HAP-1 (cell line): ENCODE measurements at regions not wholly inside any gene's neighbourhood (a gene's known extent, or its start where the extent isn't known, plus 50 kb on each side); places are given as distances from the start of the nearest gene placed in this dataset.

Source experiments
- DNase-seq, 2 experiments: peaks; one replicate each; pipeline ENCODE4 v3.0.0-alpha.2; 2016 to 2020; ENCODE audit warnings: low spot score in 2 of 2
- H3K27me3 ChIP-seq: fragments of 250-450 bp; sonication (Bioruptor Pico); 2 replicates; pipeline ENCODE4 v1.5.1; 2020; ENCODE audit warnings: low read depth, mild to moderate bottlenecking, moderate library complexity
- H3K36me3 ChIP-seq: fragments of 250-450 bp; sonication (Bioruptor Pico); replicated peaks from 2 replicates; pipeline ENCODE4 v1.5.1; 2020; ENCODE audit warnings: mild to moderate bottlenecking
- H3K4me1 ChIP-seq: fragments of 250-450 bp; sonication (Bioruptor Pico); 2 replicates; pipeline ENCODE4 v1.5.1; 2020; ENCODE audit warnings: mild to moderate bottlenecking
- H3K4me3 ChIP-seq: fragments of 250-450 bp; sonication (Bioruptor Pico); 2 replicates; pipeline ENCODE4 v1.5.1; 2020; ENCODE audit warnings: mild to moderate bottlenecking, moderate library complexity
- H3K9me3 ChIP-seq: fragments of 250-450 bp; sonication (Bioruptor Pico); 2 replicates; pipeline ENCODE4 v1.5.1; 2020; ENCODE audit warnings: mild to moderate bottlenecking, moderate library complexity
- in situ Hi-C: fragments of 300-500 bp; cut with MboI; formaldehyde crosslinking; loops from 3 replicates; pipeline ENCODE4 v1.14.3; 2020; ENCODE audit warnings: low sequenced_read_pairs, inconsistent platforms, mixed read lengths

DNA sequence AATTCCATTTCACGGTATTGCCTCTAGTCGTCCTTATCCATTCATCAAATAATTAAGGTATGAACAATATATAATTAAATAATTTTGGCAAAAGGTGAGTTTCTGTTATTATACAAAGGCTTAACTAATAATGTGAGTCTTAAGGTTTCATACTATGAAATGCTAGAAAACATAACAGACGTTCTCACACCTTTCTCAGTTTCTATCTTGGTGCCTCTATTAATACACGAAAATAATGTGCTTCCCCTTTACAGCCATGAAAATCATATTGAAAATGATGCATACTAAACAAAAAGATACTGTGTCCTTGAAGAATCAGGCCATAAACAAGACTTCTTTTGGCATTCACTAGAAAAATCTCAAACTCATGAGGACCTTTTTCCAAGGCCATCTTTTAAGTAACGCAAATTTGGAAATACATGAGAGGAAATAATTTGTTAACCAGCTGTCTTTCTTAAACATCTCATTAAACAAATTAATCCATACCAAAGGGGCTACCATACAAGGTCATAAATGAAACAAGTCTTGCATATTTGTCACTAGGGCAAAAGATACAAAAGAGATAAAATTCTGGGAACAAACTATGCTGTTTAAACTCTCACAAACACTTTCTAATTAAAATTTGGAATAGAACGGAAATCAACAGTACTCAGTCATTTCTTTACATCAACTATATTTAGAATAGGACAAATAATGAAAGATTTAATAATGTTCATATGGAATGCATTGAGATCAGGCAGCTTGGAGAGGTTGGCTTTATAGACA, 53.9 kb upstream of the CAV2 start:
- in situ Hi-C loops = no loop called here
- no peak for DNase-seq
- no peaks in the 10 kb centered on the region for H3K36me3 ChIP-seq
- no peaks in the 10 kb centered on the region for H3K9me3 ChIP-seq
- no peaks in the 10 kb centered on the region for H3K27me3 ChIP-seq
- peaks cover 3% of the 10 kb centered on the region; the same call in 1 of the 2 replicates for H3K4me1 ChIP-seq
- no peak overlapping the region for H3K4me3 ChIP-seq

- in situ Hi-C loops = no loop called here
- H3K36me3 ChIP-seq = no peaks in the 10 kb centered on the region
- H3K9me3 ChIP-seq = no peaks in the 10 kb centered on the region
- no peak for DNase-seq
- no peaks in the 10 kb centered on the region for H3K27me3 ChIP-seq
- no peak overlapping the region for H3K4me3 ChIP-seq
- H3K4me1 ChIP-seq = peaks cover 3% of the 10 kb centered on the region; the same call in 1 of the 2 replicates
Observed at GRCh38 chr7:116446212-116446855, 53.2 kb upstream of the CAV2 start.

- no peaks in the 10 kb centered on the region for H3K9me3 ChIP-seq
- no peaks in the 10 kb centered on the region for H3K36me3 ChIP-seq
- peaks cover 3% of the 10 kb centered on the region; the same call in 1 of the 2 replicates for H3K4me1 ChIP-seq
- in situ Hi-C loops = no loop called here
- H3K4me3 ChIP-seq = no peak overlapping the region
- H3K27me3 ChIP-seq = no peaks in the 10 kb centered on the region
- no peak for DNase-seq
Observed at GRCh38 chr7:116447436-116447835, 52.1 kb upstream of the CAV2 start.

- Histone ChIP-seq H3K4me3 (no peak overlapping the region), H3K36me3 (no peaks in the 10 kb centered on the region), H3K4me1 (peaks cover 3% of the 10 kb centered on the region; the same call in 1 of the 2 replicates), H3K27me3 (no peaks in the 10 kb centered on the region), H3K9me3 (no peaks in the 10 kb centered on the region)
- in situ Hi-C loops = no loop called here
- no peak for DNase-seq
Observed at GRCh38 chr7:116447966-116448839, 51.3 kb upstream of the CAV2 start.

DNA sequence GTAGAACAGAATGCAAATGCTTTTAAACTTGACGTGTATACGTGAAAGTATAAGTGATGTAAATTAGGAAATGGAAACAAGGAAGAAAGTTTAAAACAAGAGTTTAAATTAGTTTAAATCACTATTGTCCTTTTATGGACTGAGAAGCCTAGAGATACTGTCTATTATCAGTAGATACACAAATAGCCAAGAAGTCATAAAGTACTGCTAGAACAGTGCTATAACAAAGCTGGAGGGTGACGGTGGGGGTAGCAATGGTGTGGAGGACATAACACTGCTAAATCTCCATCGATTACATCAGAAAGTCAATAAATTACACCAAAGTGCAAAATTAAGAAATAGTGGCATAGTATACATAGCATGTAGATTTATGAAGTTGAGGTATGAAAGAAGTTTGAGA, 50.1 kb upstream of the CAV2 start:
- Histone ChIP-seq H3K27me3 (no peaks in the 10 kb centered on the region), H3K4me3 (no peak overlapping the region), H3K9me3 (no peaks in the 10 kb centered on the region), H3K4me1 (peaks cover 3% of the 10 kb centered on the region; the same call in 1 of the 2 replicates), H3K36me3 (no peaks in the 10 kb centered on the region)
- in situ Hi-C loops = no loop called here
- DNase-seq = no peak
